ENCODE measurements at regions not wholly inside any gene's neighbourhood (a gene's known extent, or its start where the extent isn't known, plus 50 kb on each side); places are given as distances from the start of the nearest gene placed in this dataset.

DNA sequence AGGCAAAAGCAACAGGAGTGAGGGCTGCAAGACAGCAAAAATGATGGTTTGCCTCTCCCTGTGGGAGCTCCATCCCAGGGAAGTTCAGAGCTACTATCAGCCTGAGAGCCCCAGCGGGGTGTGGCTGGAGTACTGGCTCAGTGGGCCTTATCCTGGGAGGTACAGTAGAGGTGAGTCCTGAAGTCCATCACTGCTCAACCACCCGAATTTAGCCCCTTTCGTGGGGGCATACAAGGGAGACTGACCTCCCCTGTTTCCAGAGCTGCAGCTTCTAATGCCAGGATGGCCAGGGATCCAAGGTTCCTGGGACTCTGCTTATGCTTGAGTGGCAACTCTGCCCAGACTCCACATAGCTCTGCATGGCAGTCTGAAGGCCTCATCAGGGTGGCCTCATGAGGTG, 617.8 kb downstream of the MMUT start:
- TF ChIP-seq SIN3B (IDR thresholded peaks at IDR 0.05; ENCODE audit: low read length) (no peak), E2F1 (CRISPR knock-in tag; IDR thresholded peaks at IDR 0.05) (no peak)
- TF ChIP-seq, protein P1, sequence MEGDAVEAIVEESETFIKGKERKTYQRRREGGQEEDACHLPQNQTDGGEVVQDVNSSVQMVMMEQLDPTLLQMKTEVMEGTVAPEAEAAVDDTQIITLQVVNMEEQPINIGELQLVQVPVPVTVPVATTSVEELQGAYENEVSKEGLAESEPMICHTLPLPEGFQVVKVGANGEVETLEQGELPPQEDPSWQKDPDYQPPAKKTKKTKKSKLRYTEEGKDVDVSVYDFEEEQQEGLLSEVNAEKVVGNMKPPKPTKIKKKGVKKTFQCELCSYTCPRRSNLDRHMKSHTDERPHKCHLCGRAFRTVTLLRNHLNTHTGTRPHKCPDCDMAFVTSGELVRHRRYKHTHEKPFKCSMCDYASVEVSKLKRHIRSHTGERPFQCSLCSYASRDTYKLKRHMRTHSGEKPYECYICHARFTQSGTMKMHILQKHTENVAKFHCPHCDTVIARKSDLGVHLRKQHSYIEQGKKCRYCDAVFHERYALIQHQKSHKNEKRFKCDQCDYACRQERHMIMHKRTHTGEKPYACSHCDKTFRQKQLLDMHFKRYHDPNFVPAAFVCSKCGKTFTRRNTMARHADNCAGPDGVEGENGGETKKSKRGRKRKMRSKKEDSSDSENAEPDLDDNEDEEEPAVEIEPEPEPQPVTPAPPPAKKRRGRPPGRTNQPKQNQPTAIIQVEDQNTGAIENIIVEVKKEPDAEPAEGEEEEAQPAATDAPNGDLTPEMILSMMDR (CRISPR knock-in tag; IDR thresholded peaks at IDR 0.05), result no peak
